ENCODE measurements at regions not wholly inside any gene's neighbourhood (a gene's known extent, or its start where the extent isn't known, plus 50 kb on each side); places are given as distances from the start of the nearest gene placed in this dataset.
A peak's percentile ranks its signal among the peaks of the same experiment; 100 is the strongest.

DNA sequence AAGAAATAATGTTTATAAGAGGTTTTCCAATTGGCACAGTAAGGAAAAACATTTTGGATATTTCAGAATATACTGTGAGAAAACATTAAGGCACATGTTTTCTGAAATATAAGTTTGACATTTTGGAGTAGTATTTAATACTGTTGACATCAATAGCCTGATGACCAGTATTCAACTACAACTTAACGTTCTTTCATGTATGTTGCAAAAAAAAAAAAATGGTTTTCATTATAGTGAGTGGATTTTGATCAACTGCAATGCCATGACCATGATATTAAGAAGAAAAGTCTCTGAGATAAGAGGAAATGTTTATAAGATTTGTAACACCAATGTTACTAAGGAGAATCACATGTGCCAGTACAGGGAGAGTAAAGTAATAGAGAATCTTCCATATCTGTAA, 252.8 kb upstream of the RORA start:
- DNase-seq (ENCODE audit: low read depth in 2 of 2), result no peak

DNA sequence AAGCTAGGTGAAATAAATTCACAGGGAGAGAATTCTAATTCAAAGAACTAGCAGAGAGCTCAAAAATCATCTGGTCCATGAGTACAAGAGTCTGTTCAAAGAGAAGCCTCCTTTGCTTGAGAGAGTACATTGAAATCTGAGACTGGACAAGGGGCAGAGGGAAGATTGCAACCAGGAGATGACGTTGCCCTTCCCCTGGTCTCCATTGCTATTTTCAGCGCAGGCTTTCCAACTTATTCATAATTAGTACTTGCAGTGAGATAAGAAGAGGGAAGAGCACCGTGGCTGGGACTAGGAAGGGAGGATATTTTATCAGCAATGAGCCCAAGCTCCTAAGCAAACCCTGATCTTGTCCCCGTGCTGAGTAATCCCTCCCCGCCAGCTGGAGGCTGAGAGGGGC, 251.8 kb upstream of the RORA start:
- DNase-seq (ENCODE audit: low read depth in 2 of 2), result no peak

DNA sequence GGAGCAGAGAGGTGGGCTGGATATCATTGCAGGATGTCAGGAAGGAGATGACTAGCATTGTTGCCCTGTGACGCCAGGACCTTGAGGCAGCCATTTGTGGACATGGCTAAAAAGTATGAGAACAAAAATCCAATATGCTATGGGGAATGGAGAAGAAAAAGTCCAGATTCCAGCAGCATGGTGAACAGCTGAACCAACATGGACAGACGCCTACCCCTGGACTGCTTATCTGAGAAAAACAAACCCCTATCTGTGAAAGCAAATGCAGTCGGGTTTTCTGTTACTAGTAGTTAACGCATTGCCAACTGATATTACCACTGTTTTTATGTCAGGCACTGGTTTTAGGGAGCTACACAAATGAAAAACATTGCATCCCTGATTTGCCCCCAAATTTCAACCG, 251.2 kb upstream of the RORA start:
- DNase-seq (ENCODE audit: low read depth in 2 of 2), result no peak

DNA sequence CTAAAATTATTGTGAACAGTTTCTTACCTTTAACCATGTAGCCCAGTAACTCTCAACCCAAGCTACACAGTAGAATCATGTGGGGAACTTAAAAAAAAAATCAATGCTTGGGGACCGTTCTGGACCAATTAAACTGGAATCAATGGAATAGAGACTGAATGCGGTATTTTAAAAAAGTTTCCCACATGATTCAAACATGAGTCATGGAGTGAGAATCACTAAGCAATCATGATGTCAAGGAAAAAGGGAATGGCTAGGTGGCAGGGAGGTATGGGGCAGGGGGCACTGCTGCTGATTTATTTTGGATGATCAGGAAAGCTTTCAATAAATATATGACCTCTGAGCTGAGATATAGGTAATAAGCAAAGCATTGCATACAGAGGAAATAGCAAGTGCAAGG, 250.5 kb upstream of the RORA start:
- peak in 1 of 2 donors; percentile 2 for DNase-seq (ENCODE audit: low read depth in 2 of 2)

- no peak for DNase-seq (ENCODE audit: low read depth in 2 of 2)
Observed at GRCh38 chr15:61476741-61477140, 247.6 kb upstream of the RORA start.

DNA sequence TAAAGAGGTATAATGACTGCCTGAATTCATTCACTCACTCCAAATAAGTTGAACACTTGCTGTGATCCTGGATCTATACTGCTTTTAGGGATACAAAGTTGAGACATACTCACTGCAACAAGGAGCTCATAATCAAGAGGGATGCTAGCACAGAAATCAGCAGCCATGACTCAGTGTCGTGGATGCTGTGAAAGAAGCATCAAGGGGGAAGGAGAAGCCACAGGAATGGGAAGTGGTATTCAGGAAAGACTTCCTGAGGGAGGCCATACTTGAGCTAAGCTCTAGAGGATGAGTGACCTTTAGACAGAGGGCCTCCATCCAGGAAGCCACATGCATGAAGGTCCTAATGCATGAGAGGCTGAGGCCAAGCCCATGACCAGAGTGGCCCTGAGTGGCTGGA, 245.7 kb upstream of the RORA start:
- no peak for DNase-seq (ENCODE audit: low read depth in 2 of 2)

DNA sequence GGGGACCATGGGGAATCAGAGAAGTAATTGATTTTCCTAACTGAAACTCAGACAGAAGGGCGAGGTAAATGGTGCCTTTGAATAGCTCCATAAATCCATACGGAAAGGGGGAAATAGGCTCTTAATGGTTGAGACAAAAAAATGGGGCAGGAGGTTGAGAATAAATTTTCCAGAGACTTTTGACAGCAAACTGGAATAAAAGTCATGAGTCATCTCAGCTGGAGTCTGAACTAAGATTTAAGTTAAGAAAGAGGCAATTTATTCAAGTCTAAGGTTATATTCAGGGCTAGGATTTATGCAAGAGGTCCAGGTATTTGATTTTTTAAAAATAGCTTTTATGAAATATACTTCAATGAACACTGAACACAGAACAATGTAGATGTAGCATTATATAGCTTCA, 238.7 kb upstream of the RORA start:
- DNase-seq (ENCODE audit: low read depth in 2 of 2), result no peak

GRCh38 chr15:61459785-61460707, 230.9 kb upstream of the RORA start:
- DNase-seq (ENCODE audit: low read depth in 2 of 2), result peak; percentile 53 to 90

- DNase-seq (ENCODE audit: low read depth in 2 of 2), result no peak
Observed at GRCh38 chr15:61457050-61457733, 228.1 kb upstream of the RORA start.

- no peak for DNase-seq (ENCODE audit: low read depth in 2 of 2)
Observed at GRCh38 chr15:61449186-61449702, 220.1 kb upstream of the RORA start.

DNA sequence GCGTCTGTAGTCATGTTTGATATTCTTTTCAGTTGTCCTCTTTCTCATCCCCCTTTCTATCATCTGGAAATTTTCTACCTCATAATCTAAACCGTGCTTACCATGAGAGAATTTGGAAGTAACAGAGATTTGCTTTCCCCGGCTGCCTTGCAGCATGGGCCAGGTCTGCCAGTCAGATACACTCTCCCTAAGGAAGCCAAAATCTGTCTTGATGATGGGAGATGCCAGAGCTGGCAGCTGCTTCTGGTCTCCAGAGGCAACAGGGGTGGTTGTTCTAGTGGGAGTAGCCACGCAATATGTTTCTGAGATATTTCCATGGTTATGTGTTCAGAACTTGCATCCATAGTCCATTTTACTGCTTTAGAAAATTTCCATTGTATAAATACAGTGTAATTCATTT, 218.9 kb upstream of the RORA start:
- no peak for DNase-seq (ENCODE audit: low read depth in 2 of 2)

DNA sequence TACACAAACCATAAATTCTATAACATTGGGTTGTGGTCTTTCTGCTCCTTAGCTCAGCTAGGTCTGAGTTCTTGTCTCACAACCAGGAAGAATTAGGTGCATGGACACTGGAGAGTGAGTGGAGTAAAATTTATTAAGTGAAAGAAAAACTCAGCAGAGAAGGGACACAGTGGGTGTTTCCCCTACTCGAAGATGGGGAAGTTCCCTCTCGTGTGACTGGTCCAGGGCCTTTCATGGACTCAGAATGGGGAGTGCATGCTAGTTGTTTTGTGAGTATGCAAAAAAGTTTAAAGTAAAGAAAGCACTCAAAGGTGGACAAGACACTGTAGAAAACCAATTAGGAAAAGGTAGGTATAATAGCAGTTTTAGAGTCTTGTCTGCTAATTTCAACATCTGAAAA, 215.5 kb upstream of the RORA start:
- no peak for DNase-seq (ENCODE audit: low read depth in 2 of 2)

DNA sequence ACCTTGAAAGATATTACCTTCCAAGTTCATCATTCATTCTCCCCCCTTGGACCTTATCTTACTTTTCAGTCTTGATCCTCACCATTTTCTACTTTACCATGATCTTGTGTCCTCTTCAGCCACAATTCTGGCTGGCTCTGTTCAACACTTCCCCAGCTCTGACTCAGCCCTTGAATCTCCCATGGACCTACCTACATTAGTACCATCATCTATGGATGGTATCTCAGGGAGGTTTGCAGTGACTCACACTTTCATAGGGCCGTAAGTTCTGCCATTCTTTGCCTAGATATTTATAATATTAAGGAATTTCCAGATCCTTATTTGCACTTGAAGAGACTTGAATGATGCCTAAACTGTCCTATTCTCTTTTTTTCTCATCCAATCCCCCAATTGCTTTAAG, 213.7 kb upstream of the RORA start:
- no peak for DNase-seq (ENCODE audit: low read depth in 2 of 2)

GRCh38 chr15:61441891-61442290, 212.8 kb upstream of the RORA start:
- no peak for DNase-seq (ENCODE audit: low read depth in 2 of 2)

- no peak for DNase-seq (ENCODE audit: low read depth in 2 of 2)
Observed at GRCh38 chr15:61426466-61426865, 197.4 kb upstream of the RORA start.

DNA sequence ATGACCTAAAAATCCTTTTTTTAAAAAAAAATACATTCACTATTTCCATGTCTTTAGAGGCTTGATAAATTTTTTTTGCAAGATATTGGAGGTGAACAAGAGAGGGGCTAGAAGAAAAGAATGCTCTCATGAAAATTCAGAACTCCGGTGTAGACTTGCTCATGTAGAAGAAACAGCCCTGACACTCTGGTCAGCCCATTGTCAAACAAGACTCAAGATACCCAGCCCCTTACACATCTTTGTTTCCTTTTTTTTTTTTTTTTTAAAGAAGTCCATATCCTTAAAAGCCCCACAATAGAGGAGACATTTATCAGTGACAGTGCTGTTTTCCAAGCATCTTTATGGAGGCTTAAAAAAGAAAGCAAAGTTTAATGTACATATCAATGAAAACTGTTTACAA, 196.8 kb upstream of the RORA start:
- no peak for DNase-seq (ENCODE audit: low read depth in 2 of 2)

DNA sequence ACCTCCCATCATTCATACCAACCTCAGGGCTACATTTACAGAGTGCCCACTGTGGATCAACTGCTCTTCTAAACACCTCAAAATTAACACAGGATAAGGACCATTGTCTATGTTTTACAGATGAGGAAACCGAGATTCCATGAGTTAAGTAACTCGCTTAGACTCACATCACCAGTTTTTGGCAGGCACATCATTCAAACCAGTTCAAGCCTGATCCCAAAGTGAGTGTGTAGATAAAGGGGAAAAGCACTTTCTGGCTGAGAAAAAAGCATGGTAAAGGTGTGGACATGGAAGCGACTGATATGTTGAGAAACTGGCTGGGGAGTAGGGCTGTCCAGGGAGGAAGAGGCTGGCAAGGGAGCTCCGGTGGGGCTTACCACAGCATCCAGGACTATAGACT, 193.7 kb upstream of the RORA start:
- DNase-seq (ENCODE audit: low read depth in 2 of 2), result no peak

GRCh38 chr15:61421938-61422337, 192.8 kb upstream of the RORA start:
- DNase-seq (ENCODE audit: low read depth in 2 of 2), result no peak

DNA sequence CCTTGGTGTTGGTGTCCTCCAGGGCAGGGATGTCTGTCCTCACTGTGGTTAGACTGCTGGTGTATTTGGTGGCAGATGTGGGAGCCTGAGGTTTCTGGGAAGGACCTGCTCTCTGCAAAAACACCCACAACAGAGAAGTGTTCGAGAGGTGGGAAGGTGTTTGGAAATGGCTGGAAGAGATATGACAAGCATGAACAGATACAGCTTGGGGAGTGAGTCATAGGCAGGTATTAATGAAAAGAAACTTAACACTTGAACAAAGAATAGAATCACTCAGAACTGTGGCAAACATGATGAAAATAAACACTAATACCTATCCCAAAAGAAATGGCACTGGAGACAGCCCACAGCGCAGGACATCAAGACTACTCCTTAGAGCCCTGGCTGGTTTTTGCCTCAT, 192.4 kb upstream of the RORA start:
- DNase-seq (ENCODE audit: low read depth in 2 of 2), result no peak

DNA sequence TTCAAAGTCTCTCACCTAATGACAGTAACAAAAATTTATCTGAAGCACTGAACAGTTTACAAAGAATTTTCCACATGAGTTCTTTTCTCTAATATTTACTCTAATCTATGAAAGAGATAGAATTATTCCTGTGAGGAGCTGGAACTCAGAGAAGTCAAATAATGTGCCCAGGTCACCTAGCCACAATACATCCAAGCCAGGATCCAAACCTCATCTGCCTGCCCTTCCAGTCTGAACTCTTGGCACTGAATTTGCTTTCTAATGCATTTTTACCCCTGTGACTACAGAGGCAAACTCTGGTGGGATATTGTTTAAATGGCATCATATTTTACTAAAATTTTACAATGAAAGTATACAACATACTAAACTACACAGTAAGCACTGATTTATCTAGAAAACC, 191.4 kb upstream of the RORA start:
- no peak for DNase-seq (ENCODE audit: low read depth in 2 of 2)

GRCh38 chr15:61415617-61416120, 186.6 kb upstream of the RORA start:
- DNase-seq (ENCODE audit: low read depth in 2 of 2), result no peak

DNA sequence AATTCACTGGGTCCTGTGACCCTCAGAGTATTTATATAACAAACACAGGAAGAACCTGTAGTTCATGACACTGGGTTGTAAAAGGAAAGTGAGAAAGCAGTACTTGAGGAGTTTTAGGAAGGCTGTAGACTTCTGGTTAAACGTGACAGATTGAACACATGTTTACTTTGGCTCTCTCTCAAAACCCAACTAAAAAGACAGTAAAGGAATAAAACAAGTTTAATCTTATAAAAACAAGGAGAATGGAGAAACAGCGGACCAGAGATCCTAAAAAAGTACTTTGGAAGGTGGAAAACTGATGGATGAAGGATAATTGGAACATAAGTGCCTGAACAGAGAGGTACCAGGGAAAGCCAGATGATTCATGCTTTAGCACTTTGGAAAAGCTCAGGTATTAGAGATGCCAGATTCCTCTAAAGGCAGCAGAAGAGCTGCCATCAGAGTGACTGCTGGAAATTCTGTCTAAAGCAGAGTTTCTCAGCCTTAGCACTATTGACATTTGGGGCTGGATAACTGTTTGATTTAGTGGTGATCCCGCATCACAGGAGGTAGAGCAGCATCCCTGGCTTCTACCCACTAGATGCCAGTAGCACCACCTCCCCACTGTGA, 182.9 kb upstream of the RORA start:
- no peak for DNase-seq (ENCODE audit: low read depth in 2 of 2)

All from lung microvascular endothelial cell (primary cell).